UCSD-AML1 (cell line): ENCODE measurements at regions not wholly inside any gene's neighbourhood (a gene's known extent, or its start where the extent isn't known, plus 50 kb on each side); places are given as distances from the start of the nearest gene placed in this dataset.

Experiments
- DNase-seq: peaks from one replicate; lab custom pipeline; 2025; ENCODE audit not compliant: unreplicated experiment; lab: John Stamatoyannopoulos, UW

DNA sequence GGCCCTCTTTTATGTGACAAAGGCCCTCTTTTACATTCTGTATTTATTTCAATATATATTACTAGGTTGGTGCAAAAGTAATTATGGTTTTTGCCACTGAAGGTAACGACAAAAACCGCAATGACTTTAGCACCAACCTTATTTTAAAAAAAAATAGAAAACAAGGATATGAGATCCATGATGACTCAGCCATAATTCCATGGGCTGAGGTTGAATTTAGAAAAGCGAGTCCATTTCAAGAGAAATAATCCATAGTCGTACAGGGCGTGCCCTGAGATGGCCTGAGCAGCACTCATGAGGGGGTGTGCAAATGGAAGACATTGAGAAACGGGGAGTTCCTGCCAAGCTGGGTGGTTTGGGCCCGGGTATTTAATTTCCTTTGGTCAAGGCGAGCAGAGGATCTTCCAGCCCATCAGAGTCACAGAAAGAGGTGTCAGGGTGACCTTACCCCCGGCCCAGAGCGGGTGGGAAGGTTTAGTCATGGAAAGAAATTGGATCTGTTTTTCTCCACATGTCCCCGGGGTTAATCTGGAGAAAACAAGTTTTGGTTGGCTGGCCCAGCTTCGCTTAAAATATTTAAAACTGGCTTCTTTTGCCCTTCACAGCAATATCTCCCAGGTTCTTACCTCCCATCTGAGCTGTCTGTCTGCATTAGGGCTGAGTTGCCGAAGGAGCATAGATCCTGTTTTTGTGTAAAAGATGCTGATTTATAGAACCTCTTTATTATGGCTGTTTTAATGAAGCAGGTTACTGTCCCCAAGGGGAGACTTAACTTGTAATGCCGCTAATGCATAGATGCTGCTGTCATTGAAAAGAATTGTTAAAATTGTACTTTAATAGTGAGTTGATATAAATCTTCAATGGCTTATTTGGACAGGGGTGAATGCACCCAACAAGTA, 255.6 kb downstream of the PREX1 start:
- DNase-seq = no peak

DNA sequence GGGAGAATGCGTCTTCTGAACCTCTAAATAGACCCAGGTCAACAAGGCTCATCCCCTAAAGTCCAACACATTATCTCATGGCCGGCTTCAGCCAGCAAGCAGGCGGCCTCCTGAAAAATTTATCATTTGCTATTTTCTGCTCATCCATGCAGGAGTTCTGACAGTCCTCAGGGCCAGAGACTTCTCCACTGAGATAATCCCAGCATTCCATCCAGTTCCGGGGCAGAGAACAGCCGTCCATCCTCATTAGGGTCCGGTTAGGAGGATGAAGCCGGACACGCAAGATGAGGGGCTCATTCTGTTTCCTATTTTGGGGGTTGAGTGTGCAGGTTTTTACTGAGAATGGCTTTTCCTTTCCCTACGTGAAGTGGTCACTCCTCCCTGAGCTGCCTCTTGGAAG, 258.1 kb downstream of the PREX1 start:
- DNase-seq = no peak

DNA sequence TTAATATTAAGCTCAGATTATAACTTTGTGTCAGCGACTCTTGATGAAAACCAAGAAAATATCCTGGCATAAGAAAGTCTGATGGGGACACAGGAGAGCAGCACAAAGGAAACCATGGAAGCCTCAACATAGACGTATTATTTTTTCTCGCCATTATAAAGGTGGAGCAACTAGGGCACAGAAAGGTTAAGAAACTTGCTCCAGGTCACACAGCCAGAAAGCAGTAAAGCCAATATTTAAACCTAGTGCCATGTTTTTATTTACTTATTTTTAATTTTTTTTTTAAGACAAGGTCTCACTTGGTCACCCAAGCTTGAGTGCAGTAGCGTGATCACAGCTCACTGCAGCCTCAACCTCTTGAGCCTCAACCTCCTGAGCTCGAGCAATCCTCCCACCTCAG, 259.3 kb downstream of the PREX1 start:
- DNase-seq = no peak

GRCh38 chr20:48567145-48567544, 260.7 kb downstream of the PREX1 start:
- no peak for DNase-seq

DNA sequence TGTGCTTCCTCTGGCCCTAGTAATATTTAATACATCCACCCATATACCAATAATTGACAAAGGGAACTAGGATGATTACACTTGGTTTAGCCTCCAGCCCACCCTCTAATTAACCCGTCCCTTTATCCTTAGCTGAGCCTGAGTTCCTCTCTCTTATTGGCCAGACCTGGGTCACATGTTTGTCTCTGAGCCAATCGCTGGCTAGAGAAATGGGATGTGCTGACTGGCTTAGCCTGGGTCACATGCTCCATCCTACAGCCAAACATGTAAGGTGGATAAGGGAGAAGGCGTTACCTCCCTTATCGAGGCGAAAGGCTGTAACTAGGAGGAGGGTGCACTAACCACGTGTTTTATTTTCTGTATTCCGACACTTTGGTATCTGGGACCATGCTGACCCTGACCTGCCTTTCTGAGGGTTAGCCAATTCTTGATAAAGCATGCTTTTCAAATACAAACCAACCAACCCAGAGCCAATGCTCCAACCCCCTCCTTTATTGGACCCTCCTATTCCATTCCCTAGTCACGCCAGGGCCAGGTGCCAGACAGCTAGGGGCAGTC, 262.7 kb downstream of the PREX1 start:
- no peak for DNase-seq

GRCh38 chr20:48563191-48563870, 264.5 kb downstream of the PREX1 start:
- no peak for DNase-seq

DNA sequence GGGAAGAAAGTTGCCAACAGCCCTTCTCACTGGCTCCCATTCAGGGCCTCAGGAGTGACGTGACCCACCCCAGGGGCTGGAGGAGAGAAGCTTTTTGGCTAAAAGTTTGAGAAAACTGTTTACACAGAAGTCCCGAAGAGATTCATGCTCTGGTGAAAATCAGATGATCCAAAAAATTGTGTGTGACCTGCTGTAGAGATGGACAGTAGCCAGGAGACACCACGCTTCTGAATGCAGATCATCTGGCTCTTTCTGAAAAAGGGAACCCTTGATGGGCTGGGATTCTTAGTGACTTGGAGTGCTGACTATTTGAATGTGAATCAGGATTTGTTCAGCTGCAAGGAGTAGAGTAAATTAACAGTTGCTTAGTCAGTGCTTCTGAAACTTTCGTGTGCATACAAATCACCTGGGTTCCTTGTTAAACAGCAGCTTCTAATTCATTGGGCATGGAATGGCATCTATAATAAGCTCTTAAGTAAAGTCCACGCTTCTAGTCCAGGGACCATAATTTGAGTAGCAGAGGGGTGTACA, 265.1 kb downstream of the PREX1 start:
- no peak for DNase-seq

DNA sequence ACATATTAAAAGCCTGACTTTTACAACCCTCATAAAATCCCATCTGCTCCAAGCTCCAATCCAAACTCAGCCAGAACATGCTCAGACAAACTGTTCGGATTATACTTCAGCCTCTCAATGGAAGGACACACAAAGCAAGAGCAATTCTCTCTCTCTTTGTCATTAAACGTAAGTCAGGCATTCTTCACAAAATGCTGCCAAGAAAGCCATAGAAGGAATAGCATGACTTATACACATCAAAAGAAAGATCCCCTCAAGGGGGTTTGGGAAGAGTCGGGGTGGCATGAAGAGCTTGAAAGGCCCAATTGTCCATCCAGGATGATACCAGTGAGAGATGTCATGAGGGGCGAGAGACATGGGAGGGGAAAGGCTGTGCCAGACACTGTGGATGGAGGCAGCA, 268.9 kb downstream of the PREX1 start:
- no peak for DNase-seq

DNA sequence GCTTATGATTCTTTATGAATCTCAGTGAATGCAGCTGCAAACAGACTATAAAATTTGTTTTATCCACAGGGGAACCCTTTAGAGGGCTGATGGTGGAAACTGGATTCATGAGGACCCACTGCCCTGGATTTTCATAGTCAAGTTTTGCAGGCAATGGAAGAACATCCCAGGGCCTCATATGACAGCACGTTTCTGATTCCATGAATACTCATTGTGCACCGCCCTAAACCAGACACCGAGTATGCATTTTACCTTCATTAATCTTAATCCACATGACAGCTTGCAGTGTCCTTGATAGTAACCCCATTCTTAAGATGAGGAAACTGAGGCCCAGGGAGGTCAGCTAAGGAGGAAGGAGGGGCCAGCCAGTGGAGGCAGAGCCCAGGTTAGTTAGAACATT, 270.4 kb downstream of the PREX1 start:
- no peak for DNase-seq

- DNase-seq = no peak
Measured at GRCh38 chr20:48556956-48557355, 270.8 kb downstream of the PREX1 start.

- DNase-seq = no peak
Measured at GRCh38 chr20:48552550-48552949, 275.2 kb downstream of the PREX1 start.

GRCh38 chr20:48550814-48551213, 277.0 kb downstream of the PREX1 start:
- DNase-seq = no peak

- DNase-seq = no peak
Measured at GRCh38 chr20:48547664-48548063, 280.1 kb downstream of the PREX1 start.

DNA sequence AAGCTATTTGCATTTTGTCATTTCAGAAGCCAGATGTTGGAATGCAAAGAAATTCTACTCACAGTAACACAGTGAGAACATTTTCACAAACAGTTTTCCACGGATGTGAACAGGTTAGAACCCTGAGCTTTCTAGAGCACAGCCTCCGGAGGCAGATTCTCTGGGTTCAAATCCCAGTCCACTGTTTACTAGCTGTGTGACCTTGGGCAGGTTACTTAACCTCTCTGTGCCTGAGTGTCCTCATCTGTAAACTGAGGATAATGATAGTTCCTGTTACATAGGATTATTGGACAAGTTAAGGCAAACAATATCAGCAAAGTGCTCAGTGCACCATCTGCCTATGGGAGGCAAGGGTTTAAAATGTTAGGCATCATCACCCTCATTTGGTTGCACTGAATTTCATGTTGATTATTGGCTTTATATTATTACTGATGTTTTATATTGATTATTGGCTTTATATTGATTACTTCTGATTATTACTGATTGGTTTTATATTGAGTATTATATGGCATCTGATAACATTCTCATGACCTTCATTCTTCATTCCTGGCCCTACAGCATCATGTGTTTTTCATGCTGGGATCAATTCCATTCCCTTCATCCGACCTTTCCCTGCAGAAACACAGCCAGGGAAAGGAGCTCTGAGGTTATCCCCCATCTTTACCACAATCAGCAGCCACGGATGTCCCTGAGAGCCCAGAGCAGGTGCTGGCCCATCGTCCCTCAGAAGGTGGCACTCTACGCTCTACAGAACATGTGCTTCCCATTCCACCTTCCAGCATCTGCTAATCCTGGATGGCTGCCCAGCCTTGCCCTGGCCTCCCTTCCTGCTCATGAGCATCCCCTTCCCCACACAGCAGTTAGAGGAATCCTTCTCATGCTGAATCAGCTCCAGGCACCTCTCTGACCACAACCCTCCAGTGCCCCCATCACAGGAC, 283.1 kb downstream of the PREX1 start:
- no peak for DNase-seq

GRCh38 chr20:48541581-48542071, 286.2 kb downstream of the PREX1 start:
- DNase-seq = no peak

- no peak for DNase-seq
Measured at GRCh38 chr20:48538856-48539255, 288.9 kb downstream of the PREX1 start.

- no peak for DNase-seq
Measured at GRCh38 chr20:48538058-48538825, 289.6 kb downstream of the PREX1 start.

DNA sequence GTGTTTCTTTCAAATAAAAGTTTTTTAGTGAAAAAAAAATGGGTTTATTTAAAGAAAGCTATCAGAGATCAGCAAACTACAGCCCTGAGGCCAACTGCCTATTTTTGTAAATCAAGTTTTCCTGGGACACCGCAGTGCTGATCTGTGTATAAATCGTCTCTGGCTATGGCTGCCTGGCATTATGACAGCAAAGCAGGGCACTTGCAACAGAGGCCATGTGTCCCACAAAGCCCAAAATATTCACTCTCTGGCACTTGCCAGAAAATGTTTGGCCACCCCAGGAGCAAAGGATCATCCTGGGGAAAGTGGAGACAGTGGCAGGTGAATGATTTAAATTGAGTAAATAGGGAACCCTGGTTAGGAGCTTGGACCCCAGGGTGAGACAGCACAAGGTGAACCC, 291.6 kb downstream of the PREX1 start:
- no peak for DNase-seq

DNA sequence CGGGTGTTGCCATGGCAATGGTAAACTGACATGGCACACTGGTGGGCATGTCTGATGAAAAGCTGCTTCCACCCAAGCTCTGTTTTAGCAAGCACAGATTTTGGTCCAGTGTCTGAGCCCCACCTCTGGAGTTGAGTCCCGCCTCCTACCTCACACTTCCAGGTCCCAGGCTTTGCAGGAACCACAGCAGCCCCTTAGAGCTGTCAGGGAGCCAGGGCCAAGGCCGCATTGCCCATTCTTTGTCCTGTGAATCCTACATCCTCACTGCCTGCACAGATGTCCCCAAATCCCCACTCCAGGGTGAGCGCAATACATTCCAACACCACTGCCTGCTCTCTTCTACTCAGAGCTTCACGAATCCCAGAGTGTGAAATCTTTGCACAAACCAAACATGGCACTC, 292.2 kb downstream of the PREX1 start:
- DNase-seq = no peak

GRCh38 chr20:48532028-48532427, 295.8 kb downstream of the PREX1 start:
- DNase-seq = no peak
